GM23338 (cell line): ENCODE measurements at regions not wholly inside any gene's neighbourhood (a gene's known extent, or its start where the extent isn't known, plus 50 kb on each side); places are given as distances from the start of the nearest gene placed in this dataset.
"Not testable (repeated sequence)": the region's sequence is repeated elsewhere in the genome, so short reads cannot be mapped to it uniquely, and the experiment has no call there.

Experiments used
- JUNB ChIP-seq: IDR thresholded peaks from one replicate; pipeline ENCODE4 v1.6.1; 2016; ENCODE audit warnings: antibody characterized with exemption; ENCODE audit not compliant: unreplicated experiment
- POLR2AphosphoS5 ChIP-seq: IDR thresholded peaks from 2 replicates; pipeline ENCODE4 v1.6.1; 2016; ENCODE audit warnings: antibody characterized with exemption, low read depth
- REST ChIP-seq: IDR thresholded peaks from one replicate; pipeline ENCODE4 v1.6.1; 2018; ENCODE audit warnings: antibody characterized with exemption; ENCODE audit not compliant: unreplicated experiment
- TF ChIP-seq, protein P1 (sequence below), 2 experiments: fragments of 200-600 bp in 1 of 2; sonication (generic) in 1 of 2; conservative IDR thresholded peaks; 2 replicates each; pipeline versions ENCODE4 v1.5.1 to v1.6.1; 2016 to 2017; ENCODE audit warnings: antibody characterized with exemption in 2 of 2, low read depth in 2 of 2, mild to moderate bottlenecking in 2 of 2, moderate library complexity in 1 of 2

DNA sequence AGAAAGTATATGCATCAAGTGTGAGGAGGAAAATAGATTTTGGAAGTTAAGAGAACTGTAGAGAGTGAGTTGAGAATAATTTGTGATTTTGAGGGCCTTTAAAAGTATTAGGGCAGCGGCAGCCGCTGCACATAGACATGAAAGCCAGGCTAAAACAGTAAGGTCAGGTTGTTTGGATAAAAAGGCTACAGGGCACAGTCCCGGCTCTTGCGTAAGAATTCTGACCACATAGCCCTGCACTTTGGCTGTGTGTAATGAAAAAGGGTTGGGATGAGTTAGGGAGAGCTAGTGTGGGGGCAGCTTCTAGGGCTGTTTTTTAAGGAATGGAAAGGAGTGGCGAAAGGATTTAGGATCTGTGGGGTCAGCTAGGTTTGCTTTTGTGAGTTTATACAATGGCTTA is 130.8 kb downstream of the CCDC71L start:
- TF ChIP-seq JUNB, REST, POLR2AphosphoS5: not testable (repeated sequence)
- TF ChIP-seq, protein P1, sequence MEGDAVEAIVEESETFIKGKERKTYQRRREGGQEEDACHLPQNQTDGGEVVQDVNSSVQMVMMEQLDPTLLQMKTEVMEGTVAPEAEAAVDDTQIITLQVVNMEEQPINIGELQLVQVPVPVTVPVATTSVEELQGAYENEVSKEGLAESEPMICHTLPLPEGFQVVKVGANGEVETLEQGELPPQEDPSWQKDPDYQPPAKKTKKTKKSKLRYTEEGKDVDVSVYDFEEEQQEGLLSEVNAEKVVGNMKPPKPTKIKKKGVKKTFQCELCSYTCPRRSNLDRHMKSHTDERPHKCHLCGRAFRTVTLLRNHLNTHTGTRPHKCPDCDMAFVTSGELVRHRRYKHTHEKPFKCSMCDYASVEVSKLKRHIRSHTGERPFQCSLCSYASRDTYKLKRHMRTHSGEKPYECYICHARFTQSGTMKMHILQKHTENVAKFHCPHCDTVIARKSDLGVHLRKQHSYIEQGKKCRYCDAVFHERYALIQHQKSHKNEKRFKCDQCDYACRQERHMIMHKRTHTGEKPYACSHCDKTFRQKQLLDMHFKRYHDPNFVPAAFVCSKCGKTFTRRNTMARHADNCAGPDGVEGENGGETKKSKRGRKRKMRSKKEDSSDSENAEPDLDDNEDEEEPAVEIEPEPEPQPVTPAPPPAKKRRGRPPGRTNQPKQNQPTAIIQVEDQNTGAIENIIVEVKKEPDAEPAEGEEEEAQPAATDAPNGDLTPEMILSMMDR (conservative IDR thresholded peaks at IDR 0.05; ENCODE audit: low read depth in 2 of 2): not testable (repeated sequence)
